ENCODE measurements at regions not wholly inside any gene's neighbourhood (a gene's known extent, or its start where the extent isn't known, plus 50 kb on each side); places are given as distances from the start of the nearest gene placed in this dataset.

- no peak for DNase-seq (ENCODE audit: low spot score)
- TF ChIP-seq CTCF (IDR thresholded peaks at IDR 0.05): no peak
- Histone ChIP-seq H3K4me3 (no peak overlapping the region), H3K27ac (no peak overlapping the region)
Measured at GRCh38 chr5:162824360-162824759, 613.0 kb upstream of the CCNG1 start.

- no peak for DNase-seq (ENCODE audit: low spot score)
- no peak overlapping the region for H3K27ac ChIP-seq
- no peak overlapping the region for H3K4me3 ChIP-seq
- no peak for TF ChIP-seq CTCF (IDR thresholded peaks at IDR 0.05)
Measured at GRCh38 chr5:162837155-162837554, 600.2 kb upstream of the CCNG1 start.

GRCh38 chr5:162842727-162843126 is 594.7 kb upstream of the CCNG1 start:
- TF ChIP-seq CTCF (IDR thresholded peaks at IDR 0.05): no peak
- Histone ChIP-seq H3K27ac (no peak overlapping the region), H3K4me3 (no peak overlapping the region)
- no peak for DNase-seq (ENCODE audit: low spot score)

GRCh38 chr5:162852134-162852533 is 585.3 kb upstream of the CCNG1 start:
- no peak overlapping the region for H3K27ac ChIP-seq
- no peak for DNase-seq (ENCODE audit: low spot score)
- H3K4me3 ChIP-seq: no peak overlapping the region
- no peak for TF ChIP-seq CTCF (IDR thresholded peaks at IDR 0.05)

GRCh38 chr5:162858770-162859169 is 578.6 kb upstream of the CCNG1 start:
- H3K27ac ChIP-seq: no peak overlapping the region

GRCh38 chr5:162870966-162871365 is 566.4 kb upstream of the CCNG1 start:
- Histone ChIP-seq H3K4me3 (no peak overlapping the region), H3K27ac (no peak overlapping the region)
- no peak for TF ChIP-seq CTCF (IDR thresholded peaks at IDR 0.05)
- DNase-seq (ENCODE audit: low spot score): no peak

More at GRCh38 chr5:162858770-162859169, 578.6 kb upstream of the CCNG1 start:
- no peak for DNase-seq (ENCODE audit: low spot score)
- H3K4me3 ChIP-seq: no peak overlapping the region
- no peak for TF ChIP-seq CTCF (IDR thresholded peaks at IDR 0.05)

- H3K4me3 ChIP-seq: no peak overlapping the region
- DNase-seq (ENCODE audit: low spot score): no peak
- no peak for TF ChIP-seq CTCF (IDR thresholded peaks at IDR 0.05)
- no peak overlapping the region for H3K27ac ChIP-seq
Measured at GRCh38 chr5:162882629-162883028, 554.8 kb upstream of the CCNG1 start.
